ENCODE measurements at regions not wholly inside any gene's neighbourhood (a gene's known extent, or its start where the extent isn't known, plus 50 kb on each side); places are given as distances from the start of the nearest gene placed in this dataset.

DNA sequence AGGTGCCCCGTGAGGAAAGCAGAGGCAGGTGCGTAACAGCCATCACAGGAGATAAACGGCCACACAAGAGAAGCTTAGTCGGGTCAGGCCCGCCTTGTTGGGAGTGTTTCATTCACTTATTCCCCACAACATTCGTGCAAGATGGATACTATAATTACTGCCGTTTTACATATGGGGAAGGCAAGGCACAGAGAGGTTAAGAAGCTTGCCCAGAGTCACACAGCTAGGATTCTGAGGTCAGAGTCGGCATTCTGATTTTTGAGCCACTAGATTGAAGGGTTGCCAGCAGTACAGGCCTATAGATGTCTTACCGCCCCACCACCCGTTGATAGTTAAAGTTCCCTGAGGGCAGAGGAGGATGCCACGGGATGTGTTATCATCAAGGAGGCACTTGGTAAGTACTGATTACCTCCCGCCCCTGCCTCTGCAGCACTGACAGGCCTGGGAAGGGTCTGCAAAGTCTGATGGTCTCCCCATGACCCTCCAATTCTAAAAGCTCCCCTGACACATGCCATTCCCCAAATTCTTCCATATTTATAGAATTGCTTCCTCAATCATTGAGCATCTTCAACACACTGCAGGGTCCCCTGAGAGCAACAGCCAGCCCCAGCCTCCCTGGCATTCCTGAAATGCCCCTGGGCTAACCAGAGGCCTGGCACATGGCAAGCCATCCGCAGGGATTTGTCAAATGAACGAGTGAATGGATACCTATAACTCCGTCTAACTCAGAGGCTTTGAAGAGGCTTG is 74.7 kb upstream of the CLDN14 start:
- Mint-ChIP-seq H3K27me3 (peaks cover 7 to 14% (median 10%) of the 10 kb centered on the region in 5 donors), H3K4me1 (no peaks in the 10 kb centered on the region), H3K9me3 (peaks cover 0 to 10% (median 0%) of the 10 kb centered on the region in 11 donors), H3K27ac (no peak overlapping the region), H3K4me3 (no peak overlapping the region), H3K36me3 (peaks cover 0 to 3% (median 0%) of the 10 kb centered on the region in 5 donors)
- H3K36me3 ChIP-seq (ENCODE audit: control insufficient read depth in 2 of 3, insufficient read depth in 3 of 3, low read length in 3 of 3): no peaks in the 10 kb centered on the region
- H3K27me3 ChIP-seq (ENCODE audit: control insufficient read depth in 2 of 2, insufficient read depth in 2 of 2, low read length in 2 of 2): no peaks in the 10 kb centered on the region
- no peaks in the 10 kb centered on the region for H3K9me3 ChIP-seq (ENCODE audit: control insufficient read depth in 2 of 3, low read length in 3 of 3)
- ChIA-PET CTCF (no interaction called here), POLR2A (no interaction called here)
- no peak for ATAC-seq
- no peak for DNase-seq
- no peak overlapping the region for H3K27ac ChIP-seq (ENCODE audit: low read depth, low read length)
- intact Hi-C loops (cut with micrococcal nuclease): no loop called here
- H3K4me1 ChIP-seq (ENCODE audit: control insufficient read depth in 2 of 2, insufficient read depth in 2 of 2, low read length in 2 of 2): no peaks in the 10 kb centered on the region
- H3K4me3 ChIP-seq (ENCODE audit: low read length): no peak overlapping the region

DNA sequence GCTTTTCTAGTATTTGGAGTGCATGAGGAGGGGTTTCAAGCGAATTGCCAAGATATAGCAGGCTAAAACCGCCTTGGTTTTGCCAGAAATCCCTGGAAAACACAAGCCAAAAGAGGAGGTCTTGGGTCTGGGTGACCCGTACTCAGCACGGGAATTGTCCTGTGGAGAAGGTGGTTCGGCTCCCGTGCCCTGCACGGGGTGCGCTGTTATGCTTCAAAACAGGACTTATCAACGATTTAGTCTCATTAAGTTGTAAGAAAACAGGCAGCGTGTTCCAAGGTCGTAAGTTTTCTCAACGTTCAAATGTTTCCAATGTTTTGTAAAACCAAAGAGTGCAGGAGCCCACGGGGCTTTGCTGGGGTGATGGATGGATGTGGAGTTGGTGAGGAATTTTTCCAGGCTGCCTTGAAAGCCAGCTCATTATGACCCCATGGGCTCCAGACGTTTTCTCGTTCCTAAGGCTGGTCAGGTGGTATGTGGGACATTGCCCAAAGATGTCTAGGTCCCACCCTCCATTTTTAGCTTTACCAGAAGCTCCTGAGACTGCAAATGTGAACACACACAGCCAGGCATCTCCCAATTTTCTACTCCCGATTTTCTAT is 75.4 kb upstream of the CLDN14 start:
- no peak for DNase-seq
- ChIA-PET CTCF (interaction anchor here (0.7 kb wide), 1 partner anchor 12 kb away, joined by 5 read pairs; no protein-coding TSS in a partner anchor), POLR2A (no interaction called here)
- Mint-ChIP-seq H3K36me3 (peaks cover 0 to 3% (median 0%) of the 10 kb centered on the region in 5 donors), H3K4me3 (no peak overlapping the region), H3K27ac (no peak overlapping the region), H3K9me3 (peaks cover 0 to 10% (median 0%) of the 10 kb centered on the region in 11 donors), H3K4me1 (no peaks in the 10 kb centered on the region), H3K27me3 (peaks cover 7 to 14% (median 10%) of the 10 kb centered on the region in 5 donors)
- ATAC-seq: no peak
- no peak overlapping the region for H3K4me3 ChIP-seq (ENCODE audit: low read length)
- H3K4me1 ChIP-seq (ENCODE audit: control insufficient read depth in 2 of 2, insufficient read depth in 2 of 2, low read length in 2 of 2): no peaks in the 10 kb centered on the region
- H3K36me3 ChIP-seq (ENCODE audit: control insufficient read depth in 2 of 3, insufficient read depth in 3 of 3, low read length in 3 of 3): no peaks in the 10 kb centered on the region
- H3K9me3 ChIP-seq (ENCODE audit: control insufficient read depth in 2 of 3, low read length in 3 of 3): no peaks in the 10 kb centered on the region
- intact Hi-C loops (cut with micrococcal nuclease): no loop called here
- H3K27me3 ChIP-seq (ENCODE audit: control insufficient read depth in 2 of 2, insufficient read depth in 2 of 2, low read length in 2 of 2): no peaks in the 10 kb centered on the region
- H3K27ac ChIP-seq (ENCODE audit: low read depth, low read length): no peak overlapping the region

DNA sequence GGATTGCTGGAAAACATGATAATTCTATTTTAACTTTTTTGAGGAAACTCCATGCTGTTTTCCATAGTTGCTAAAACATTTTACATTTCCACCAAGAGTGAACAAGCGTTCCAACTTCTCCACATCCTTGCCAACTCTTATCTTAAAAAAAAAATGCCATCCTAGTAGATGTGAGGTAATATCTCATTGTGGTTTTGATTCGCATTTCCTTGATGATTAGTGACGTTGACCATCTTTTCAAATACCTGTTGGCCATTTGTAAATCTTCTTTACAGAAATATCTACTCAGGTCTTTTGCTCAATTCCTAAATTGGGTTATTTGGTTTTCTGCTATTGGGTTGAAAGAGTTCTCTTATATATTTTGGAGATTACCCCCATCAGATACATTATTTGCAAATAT is 77.4 kb upstream of the CLDN14 start:
- H3K4me3 Mint-ChIP-seq: no peak overlapping the region
- intact Hi-C loops (cut with micrococcal nuclease): no loop called here
- no peak overlapping the region for H3K27ac Mint-ChIP-seq
- H3K4me1 Mint-ChIP-seq: no peaks in the 10 kb centered on the region
- ChIA-PET POLR2A (no interaction called here), CTCF (no interaction called here)
- Histone ChIP-seq H3K9me3 (ENCODE audit: control insufficient read depth in 2 of 3, low read length in 3 of 3) (no peaks in the 10 kb centered on the region), H3K27me3 (ENCODE audit: control insufficient read depth in 2 of 2, insufficient read depth in 2 of 2, low read length in 2 of 2) (no peaks in the 10 kb centered on the region), H3K4me3 (ENCODE audit: low read length) (no peak overlapping the region), H3K4me1 (ENCODE audit: control insufficient read depth in 2 of 2, insufficient read depth in 2 of 2, low read length in 2 of 2) (no peaks in the 10 kb centered on the region), H3K27ac (ENCODE audit: low read depth, low read length) (no peak overlapping the region), H3K36me3 (ENCODE audit: control insufficient read depth in 2 of 3, insufficient read depth in 3 of 3, low read length in 3 of 3) (no peaks in the 10 kb centered on the region)
- ATAC-seq (no peak), DNase-seq (no peak)
- H3K9me3 Mint-ChIP-seq: peaks cover 0 to 10% (median 0%) of the 10 kb centered on the region in 11 donors
- H3K36me3 Mint-ChIP-seq: peaks cover 0 to 3% (median 0%) of the 10 kb centered on the region in 5 donors
- peaks cover 7 to 20% (median 14%) of the 10 kb centered on the region in 5 donors for H3K27me3 Mint-ChIP-seq

DNA sequence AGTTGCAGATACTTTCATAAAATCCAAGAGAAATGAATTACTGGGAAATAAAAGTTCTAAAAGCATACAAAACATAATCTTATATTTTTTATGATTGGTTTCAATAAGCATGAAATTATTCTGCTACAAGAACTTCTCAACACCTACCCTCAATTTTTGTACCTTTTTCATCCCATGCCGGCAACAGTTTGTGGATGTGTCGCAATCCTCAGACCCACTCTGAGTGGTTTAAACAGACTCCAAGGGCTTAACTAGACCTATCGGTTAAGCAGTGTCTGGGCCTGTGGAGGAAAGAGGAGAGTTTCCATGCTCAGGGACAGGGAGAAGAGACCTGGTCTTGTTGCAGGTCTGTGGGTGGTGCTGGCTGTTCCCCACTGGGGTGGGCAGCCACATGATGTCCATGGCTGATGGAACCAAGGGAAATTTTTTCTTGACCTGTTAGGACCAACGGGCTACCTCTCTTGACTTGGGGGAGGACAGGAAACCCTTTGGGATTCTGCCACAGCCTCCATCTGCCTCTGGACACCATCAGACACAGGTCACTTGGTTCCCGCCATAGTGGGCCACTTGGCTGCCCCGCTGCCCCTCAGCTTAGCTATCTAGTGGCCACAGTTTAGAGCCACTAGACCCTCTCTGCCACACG is 81.1 kb upstream of the CLDN14 start:
- Histone ChIP-seq H3K9me3 (ENCODE audit: control insufficient read depth in 2 of 3, low read length in 3 of 3) (no peaks in the 10 kb centered on the region), H3K27ac (ENCODE audit: low read depth, low read length) (no peak overlapping the region), H3K36me3 (ENCODE audit: control insufficient read depth in 2 of 3, insufficient read depth in 3 of 3, low read length in 3 of 3) (no peaks in the 10 kb centered on the region), H3K4me3 (ENCODE audit: low read length) (no peak overlapping the region), H3K4me1 (ENCODE audit: control insufficient read depth in 2 of 2, insufficient read depth in 2 of 2, low read length in 2 of 2) (no peaks in the 10 kb centered on the region), H3K27me3 (ENCODE audit: control insufficient read depth in 2 of 2, insufficient read depth in 2 of 2, low read length in 2 of 2) (no peaks in the 10 kb centered on the region)
- Mint-ChIP-seq H3K4me3 (no peak overlapping the region), H3K36me3 (peaks cover 0 to 3% (median 0%) of the 10 kb centered on the region in 5 donors), H3K27ac (no peak overlapping the region), H3K4me1 (no peaks in the 10 kb centered on the region), H3K27me3 (peaks cover 16 to 31% (median 24%) of the 10 kb centered on the region in 5 donors), H3K9me3 (peaks cover 0 to 10% (median 5%) of the 10 kb centered on the region in 11 donors)
- CTCF ChIA-PET: no interaction called here
- DNase-seq (no peak), ATAC-seq (no peak)
- intact Hi-C loops (cut with micrococcal nuclease): no loop called here
- POLR2A ChIA-PET: no interaction called here

DNA sequence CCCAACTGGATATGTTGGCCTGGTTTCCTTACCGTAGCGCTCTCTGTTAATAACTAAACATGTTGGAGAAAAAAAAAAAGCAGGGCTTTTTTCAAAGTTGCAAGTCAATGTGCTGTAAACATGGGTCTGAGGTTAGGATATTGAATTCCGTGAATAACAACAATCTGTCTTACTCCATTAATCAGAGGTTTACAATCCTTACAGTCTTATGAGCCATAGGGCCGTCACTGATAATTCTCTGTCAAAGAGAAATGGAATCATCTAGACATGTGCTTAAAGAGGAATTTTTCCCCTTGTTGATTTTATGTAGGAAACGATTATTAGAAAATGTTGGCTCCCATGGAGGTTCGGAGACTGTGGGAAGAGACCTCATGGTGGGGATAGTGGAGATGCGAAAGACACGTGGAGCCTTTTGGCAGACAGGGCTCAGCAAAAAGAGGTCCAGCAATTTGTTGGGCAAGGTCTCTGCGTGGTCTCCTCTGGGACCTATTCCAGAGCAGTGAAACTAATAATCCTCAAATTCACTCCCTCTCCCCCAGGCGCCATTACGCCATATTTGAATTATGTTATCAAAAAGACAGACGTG is 83.5 kb upstream of the CLDN14 start:
- Mint-ChIP-seq H3K27ac (no peak overlapping the region), H3K4me3 (no peak overlapping the region), H3K9me3 (peaks cover 0 to 5% (median 0%) of the 10 kb centered on the region in 11 donors), H3K36me3 (no peaks in the 10 kb centered on the region), H3K4me1 (no peaks in the 10 kb centered on the region), H3K27me3 (peaks cover 14 to 28% (median 17%) of the 10 kb centered on the region in 5 donors)
- H3K9me3 ChIP-seq (ENCODE audit: control insufficient read depth in 2 of 3, low read length in 3 of 3): no peaks in the 10 kb centered on the region
- ChIA-PET POLR2A (no interaction called here), CTCF (no interaction called here)
- H3K27ac ChIP-seq (ENCODE audit: low read depth, low read length): no peak overlapping the region
- intact Hi-C loops (cut with micrococcal nuclease): no loop called here
- no peaks in the 10 kb centered on the region for H3K27me3 ChIP-seq (ENCODE audit: control insufficient read depth in 2 of 2, insufficient read depth in 2 of 2, low read length in 2 of 2)
- DNase-seq: no peak
- no peak overlapping the region for H3K4me3 ChIP-seq (ENCODE audit: low read length)
- no peaks in the 10 kb centered on the region for H3K4me1 ChIP-seq (ENCODE audit: control insufficient read depth in 2 of 2, insufficient read depth in 2 of 2, low read length in 2 of 2)
- no peaks in the 10 kb centered on the region for H3K36me3 ChIP-seq (ENCODE audit: control insufficient read depth in 2 of 3, insufficient read depth in 3 of 3, low read length in 3 of 3)
- no peak for ATAC-seq

DNA sequence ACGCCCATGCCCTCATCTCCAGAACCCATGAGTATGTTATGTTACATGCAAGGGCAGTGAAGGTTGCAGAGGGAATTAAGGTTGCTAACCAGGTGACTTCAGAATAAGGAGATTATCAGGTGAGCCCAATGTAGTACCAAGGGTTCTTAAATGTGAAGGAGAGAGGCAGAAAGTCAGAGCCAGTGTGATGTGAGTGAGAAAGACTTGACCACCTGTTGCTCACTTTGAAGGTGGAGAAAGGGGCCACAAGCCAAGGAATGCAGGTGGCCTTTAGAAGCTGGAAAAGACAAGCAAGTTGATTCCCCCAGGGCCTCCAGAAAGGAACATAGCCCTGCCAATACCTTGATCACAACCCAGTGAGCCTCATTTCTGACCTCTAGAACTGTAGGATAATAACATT is 84.7 kb upstream of the CLDN14 start:
- H3K27me3 ChIP-seq (ENCODE audit: control insufficient read depth in 2 of 2, insufficient read depth in 2 of 2, low read length in 2 of 2): no peaks in the 10 kb centered on the region
- H3K9me3 Mint-ChIP-seq: peaks cover 0 to 5% (median 0%) of the 10 kb centered on the region in 11 donors
- ChIA-PET POLR2A (no interaction called here), CTCF (no interaction called here)
- intact Hi-C loops (cut with micrococcal nuclease): no loop called here
- no peaks in the 10 kb centered on the region for H3K36me3 Mint-ChIP-seq
- no peak overlapping the region for H3K4me3 Mint-ChIP-seq
- H3K27me3 Mint-ChIP-seq: peaks cover 14 to 28% (median 17%) of the 10 kb centered on the region in 5 donors
- no peak overlapping the region for H3K27ac Mint-ChIP-seq
- no peak for ATAC-seq
- no peaks in the 10 kb centered on the region for H3K36me3 ChIP-seq (ENCODE audit: control insufficient read depth in 2 of 3, insufficient read depth in 3 of 3, low read length in 3 of 3)
- H3K9me3 ChIP-seq (ENCODE audit: control insufficient read depth in 2 of 3, low read length in 3 of 3): no peaks in the 10 kb centered on the region
- no peak for DNase-seq
- no peak overlapping the region for H3K4me3 ChIP-seq (ENCODE audit: low read length)
- no peak overlapping the region for H3K27ac ChIP-seq (ENCODE audit: low read depth, low read length)
- H3K4me1 ChIP-seq (ENCODE audit: control insufficient read depth in 2 of 2, insufficient read depth in 2 of 2, low read length in 2 of 2): no peaks in the 10 kb centered on the region
- no peaks in the 10 kb centered on the region for H3K4me1 Mint-ChIP-seq

All from naive thymus-derived CD4-positive, alpha-beta T cell (primary cell).